NCI-H2081 (cell line): ENCODE measurements at regions not wholly inside any gene's neighbourhood (a gene's known extent, or its start where the extent isn't known, plus 50 kb on each side); places are given as distances from the start of the nearest gene placed in this dataset.
"Not testable (repeated sequence)": the region's sequence is repeated elsewhere in the genome, so short reads cannot be mapped to it uniquely, and the experiment has no call there.

Source experiments
- DNase-seq, 2 experiments: peaks; one replicate each; lab custom pipeline; 2025; lab: John Stamatoyannopoulos, UW

DNA sequence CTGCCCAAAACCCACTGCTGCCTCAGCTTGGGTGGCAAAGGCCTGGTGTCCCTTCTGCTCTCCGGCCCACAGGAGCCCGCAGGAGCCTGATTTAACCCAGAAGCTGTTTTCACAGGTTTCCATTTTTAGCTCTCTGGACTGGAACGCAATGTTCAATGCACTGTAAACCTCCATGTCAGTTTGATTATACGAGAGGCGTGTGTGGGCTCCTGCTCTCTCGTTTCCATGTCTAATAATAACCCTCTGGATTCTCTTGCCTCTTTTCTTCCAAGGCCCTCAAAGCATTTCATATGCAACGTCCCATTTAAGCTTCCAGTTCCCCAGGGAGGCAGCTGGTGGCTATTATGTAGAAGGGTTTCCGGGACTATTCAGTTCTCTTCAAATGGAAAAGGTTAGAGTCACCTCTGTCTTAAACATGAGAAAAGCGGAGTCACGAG lies 161.1 kb downstream of the SUDS3 start:
- no peak for DNase-seq

GRCh38 chr12:118541071-118541470 lies 164.7 kb downstream of the SUDS3 start:
- no peak for DNase-seq

- DNase-seq, result peak in 1 of 2 experiments; percentile 6
These were observed 165.6 kb downstream of the SUDS3 start for GRCh38 chr12:118541934-118542333.

- DNase-seq, result no peak
These were observed 167.3 kb downstream of the SUDS3 start for GRCh38 chr12:118543651-118544050.

DNA sequence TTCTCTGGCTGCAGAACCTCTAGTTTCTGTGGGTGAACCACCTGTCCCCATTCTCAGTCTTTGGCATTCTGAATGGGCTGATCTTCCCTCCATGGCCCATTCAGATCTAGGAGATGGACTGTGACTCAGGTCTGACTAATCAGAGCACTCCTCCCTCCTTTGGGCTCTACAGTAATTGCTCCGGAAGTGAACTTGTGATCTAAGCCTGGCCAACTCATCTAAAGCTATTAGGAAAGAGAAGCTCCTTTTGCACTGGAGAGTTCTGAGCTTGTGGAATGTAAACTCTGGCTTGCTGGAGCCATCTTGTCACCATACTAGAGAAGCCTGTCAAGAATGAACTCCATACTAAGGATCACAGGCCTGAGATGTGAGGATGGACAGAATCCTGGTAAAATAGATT lies 168.2 kb downstream of the SUDS3 start:
- no peak for DNase-seq

DNA sequence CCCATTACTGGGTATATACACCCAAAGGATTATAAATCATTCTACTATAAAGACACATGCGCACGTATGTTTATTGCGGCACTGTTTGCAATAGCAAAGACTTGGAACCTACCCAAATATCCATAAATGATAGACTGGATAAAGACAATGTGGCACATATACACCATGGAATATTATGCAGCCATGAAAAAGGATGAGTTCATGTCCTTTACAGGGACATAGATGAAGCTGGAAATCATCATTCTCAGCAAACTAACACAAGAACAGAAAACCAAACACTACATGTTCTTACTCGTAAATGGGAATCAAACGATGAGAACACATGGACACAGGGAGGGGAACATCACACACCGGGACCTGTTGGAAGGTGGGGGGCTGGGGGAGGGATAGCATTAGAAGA lies 171.3 kb downstream of the SUDS3 start:
- DNase-seq, result not testable (repeated sequence)

GRCh38 chr12:118548887-118549509 lies 172.6 kb downstream of the SUDS3 start:
- no peak for DNase-seq

GRCh38 chr12:118549510-118549980 lies 173.2 kb downstream of the SUDS3 start:
- DNase-seq, result no peak

DNA sequence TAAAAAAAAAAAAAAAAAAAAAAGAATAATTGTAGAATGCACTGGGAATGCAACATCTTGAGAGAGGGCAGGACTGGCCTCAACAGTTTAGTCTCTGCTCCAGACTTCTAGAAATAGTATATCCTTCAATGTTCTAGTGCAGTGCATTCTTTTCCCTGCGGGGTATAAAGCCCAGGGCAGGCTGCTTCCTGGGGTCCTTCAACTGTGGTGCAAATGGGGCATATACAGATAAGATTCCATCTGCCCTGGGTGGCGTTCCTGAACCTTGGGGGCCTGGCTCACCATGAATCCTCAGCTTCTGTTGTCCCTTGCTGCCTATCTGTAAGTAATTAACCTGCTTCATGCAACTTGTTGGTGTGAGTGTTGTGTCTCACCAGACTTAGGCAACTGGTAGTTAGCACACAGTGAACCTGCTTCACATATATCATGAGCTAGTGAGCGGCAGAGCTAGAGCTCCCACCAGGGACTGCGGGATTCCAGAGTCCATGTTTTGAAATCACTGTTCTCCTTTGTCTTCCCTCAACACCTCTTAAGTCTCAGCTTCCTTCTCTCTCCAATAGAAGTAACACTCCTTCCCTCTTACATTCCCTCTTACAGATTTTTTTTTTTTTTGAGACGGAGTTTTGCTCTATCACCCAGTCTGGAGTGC lies 177.6 kb downstream of the SUDS3 start:
- DNase-seq, result no peak

- no peak for DNase-seq
These were observed 182.6 kb downstream of the SUDS3 start for GRCh38 chr12:118558941-118559340.

DNA sequence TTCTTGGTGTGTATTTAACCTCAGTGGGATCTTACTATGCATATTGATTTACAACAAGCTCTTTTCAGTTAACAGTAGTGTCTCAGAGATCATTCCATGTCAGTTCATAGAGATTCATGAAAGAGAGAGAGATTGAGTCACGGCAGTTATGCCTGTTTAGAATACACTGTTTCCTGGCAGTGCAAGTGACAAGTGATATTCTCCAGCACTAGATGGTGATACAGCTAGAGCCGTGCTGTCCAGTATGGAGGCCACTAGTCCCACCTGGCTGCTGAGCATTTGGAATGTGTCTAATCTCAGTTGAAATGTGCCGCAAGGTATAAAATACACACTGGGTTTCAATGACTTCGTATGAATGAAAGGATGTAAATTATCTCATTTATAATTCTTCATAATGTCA lies 184.4 kb downstream of the SUDS3 start:
- DNase-seq, result no peak

DNA sequence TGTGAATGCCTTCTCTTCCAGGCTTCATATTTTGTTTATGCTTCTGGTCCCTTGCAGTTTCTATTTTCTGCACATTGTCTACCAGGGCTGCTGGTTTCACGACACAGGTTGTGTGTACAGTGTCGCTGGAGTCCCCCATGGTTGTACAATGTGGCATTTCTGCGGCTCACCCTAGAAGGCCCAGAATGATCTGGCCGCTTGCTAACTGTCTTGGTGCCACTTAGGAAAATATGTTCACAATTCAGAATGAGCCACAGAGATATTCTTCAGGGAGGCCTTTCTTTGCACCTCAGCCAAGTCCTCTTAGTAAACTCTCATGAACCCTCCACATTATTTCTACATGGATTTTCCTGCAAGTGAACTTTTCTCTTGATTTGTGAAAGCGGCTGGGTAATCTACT lies 195.4 kb downstream of the SUDS3 start:
- DNase-seq, result no peak

- DNase-seq, result no peak
These were observed 197.9 kb downstream of the SUDS3 start for GRCh38 chr12:118574288-118574687.

DNA sequence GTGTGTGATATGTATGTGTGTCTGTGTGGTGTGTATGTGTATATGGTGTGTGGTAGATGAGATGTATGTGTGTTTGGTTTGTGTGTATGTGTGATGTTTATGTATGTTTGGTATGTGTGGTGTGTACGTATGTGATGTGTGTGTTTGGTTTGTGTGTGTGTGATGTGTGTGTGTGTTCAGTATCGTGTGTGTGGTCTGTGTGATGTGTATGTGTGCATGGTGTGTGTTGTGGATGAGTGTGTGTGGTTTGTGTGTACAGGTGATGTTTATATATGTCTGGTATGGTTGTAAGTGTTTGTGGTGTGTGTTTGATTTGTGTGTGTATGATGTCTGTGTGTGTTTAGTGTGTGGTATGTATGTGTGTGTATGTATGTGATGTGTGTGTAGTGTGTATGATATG lies 199.4 kb downstream of the SUDS3 start:
- DNase-seq, result no peak

DNA sequence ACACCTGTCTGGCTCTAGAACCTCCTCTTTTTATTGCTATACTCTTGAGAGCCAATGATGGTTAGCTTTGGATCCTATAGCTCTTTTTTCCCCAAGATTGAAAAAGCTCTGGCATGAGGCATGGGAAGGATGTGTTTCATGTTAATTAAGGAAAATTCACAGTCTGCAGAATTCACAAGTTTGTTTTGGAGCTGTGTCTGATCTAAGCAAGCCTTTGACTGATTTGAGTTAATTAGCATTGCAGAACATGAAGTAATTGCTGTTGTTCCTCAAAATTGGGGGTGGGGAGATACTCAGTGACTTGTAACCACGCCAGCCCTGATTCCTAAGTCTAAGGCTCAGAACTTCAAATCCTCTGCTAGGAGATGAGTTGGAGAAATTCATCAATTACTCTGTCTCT lies 205.0 kb downstream of the SUDS3 start:
- DNase-seq, result no peak

DNA sequence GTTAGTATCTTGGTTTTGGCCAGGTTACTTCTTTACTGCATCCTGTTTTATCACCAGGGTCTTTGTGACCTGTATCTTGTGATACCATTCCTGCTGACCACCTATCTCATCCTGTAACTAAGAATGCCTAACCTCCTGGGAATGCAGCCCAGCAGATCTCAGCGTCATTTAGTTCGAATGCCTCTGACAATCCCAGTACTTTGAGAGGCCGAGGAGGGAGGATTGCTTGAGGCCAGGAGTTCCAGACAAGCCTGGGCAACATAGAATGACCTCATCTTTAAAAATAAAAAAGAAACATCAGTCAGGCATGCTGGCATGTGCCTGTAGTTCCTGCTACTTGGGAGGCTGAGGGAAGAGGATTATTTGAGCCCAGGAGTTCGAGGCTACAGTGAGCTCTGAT lies 206.5 kb downstream of the SUDS3 start:
- no peak for DNase-seq

- DNase-seq, result no peak
These were observed 210.1 kb downstream of the SUDS3 start for GRCh38 chr12:118586433-118586832.

DNA sequence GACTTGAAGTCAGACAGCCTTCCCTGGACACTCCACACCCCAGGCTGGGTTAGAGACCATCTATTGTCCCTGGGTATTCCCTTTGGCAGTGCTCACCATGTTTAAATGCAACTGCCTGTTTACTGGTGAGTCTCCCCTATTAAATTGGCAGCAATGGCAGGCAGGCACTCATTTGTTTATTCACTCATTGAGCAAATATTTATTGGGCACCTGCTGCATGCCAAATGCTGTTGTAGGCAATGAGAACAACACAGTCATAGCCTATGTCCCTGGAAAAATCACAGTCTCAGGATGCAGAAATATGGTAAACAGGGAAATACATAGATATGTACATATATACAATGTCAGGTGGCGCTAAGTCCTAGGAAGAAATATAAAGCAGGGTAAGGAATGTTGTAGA lies 212.8 kb downstream of the SUDS3 start:
- DNase-seq, result no peak

DNA sequence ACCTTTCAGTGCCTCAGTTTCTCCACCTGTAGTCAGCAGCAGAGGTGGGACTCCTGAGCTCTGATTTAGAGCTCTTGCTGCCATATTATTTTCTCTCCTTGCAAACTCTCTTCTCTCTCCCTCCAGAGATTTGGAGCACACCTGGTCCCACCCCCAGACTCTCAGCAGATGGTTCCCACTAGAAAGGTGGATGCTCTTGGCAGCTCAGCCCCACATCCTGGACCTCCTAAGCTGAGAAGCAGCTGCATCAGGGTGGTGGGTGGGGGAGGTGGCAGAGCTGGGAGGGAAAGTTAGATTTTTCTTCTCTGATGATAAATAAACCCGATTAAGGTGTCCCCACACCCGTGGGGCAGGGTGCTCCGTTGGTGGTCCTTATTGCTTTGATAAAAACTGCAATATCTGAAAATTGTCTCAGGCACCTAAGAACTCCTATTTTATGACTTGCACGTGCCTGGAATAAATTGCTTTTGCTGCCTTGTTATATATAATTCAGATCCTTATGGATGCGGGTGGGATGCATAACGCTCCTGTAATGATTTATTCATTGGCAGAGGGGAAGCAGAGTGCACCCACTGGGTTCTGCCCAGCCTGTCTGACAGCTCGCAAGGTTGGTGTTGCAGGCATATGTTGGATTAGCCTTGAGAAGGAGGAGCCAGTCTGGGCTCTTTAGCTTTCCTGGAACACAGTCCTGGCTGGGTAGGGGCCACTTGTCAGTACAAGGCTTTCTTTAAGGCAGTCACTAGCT lies 214.2 kb downstream of the SUDS3 start:
- DNase-seq, result no peak

- DNase-seq, result no peak
These were observed 227.4 kb downstream of the SUDS3 start for GRCh38 chr12:118603610-118604361.

DNA sequence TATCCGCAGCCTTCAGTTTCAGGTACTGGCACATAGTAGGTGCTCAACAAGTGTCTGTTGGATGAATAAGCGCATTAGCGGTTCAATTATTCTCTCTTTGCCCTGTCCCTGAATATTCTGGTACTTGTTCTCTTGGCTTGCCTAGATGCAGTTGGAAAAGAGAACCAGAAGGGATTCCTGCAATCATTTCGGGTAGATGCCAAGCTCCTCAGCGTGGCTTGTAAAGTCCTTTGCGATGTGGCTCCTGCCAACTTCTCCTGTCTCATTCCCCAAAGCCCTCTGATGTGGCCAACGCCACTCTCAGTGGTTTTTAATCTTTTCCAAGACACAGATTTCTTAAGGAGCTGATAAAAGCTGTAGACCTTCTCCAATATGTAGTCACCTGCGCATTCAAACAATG lies 230.3 kb downstream of the SUDS3 start:
- DNase-seq, result no peak

GRCh38 chr12:118607831-118608230 lies 231.5 kb downstream of the SUDS3 start:
- DNase-seq, result no peak
